SW480 (cell line): ENCODE measurements at regions not wholly inside any gene's neighbourhood (a gene's known extent, or its start where the extent isn't known, plus 50 kb on each side); places are given as distances from the start of the nearest gene placed in this dataset.

Source experiments
- DNase-seq: peaks from one replicate; pipeline ENCODE4 v3.0.0-alpha.2; 2016; ENCODE audit warnings: low spot score

DNA sequence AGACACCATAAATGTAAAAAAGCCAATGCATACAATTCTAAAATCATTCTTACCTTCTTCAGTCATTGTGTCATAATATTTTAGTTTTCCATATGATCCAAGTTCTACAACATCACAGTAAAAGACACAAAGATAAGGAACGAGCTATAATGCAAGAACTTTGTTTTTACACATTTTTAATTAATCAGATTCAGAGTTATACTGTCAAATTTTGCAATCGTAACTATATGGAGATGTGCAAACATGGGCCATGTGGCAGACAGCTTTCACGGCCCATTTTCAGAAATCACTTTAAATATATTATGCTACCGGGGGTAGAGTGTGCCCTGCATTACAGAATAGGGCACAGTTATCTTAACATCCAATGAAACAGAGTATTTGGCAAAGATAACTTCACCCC, 188.4 kb downstream of the ACER2 start:
- no peak for DNase-seq

DNA sequence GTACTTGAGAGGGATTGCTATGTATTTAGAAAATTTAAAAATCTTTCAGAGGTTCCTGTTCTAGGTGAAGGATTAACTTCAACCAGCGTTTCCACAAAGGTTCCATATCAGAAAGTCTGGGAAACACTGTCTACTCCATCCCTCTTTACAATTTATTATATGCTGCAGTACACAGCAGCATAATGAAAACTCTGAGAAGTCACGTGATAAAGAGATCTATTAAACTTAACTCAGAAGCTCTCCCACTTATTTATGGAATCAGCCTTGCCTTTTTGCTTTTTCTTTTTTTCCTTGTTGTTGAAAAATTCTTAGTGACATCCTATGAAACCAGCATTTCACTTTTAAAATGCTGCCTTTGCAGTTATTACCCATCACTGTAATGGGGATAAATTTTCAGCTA, 186.2 kb downstream of the ACER2 start:
- DNase-seq: no peak

DNA sequence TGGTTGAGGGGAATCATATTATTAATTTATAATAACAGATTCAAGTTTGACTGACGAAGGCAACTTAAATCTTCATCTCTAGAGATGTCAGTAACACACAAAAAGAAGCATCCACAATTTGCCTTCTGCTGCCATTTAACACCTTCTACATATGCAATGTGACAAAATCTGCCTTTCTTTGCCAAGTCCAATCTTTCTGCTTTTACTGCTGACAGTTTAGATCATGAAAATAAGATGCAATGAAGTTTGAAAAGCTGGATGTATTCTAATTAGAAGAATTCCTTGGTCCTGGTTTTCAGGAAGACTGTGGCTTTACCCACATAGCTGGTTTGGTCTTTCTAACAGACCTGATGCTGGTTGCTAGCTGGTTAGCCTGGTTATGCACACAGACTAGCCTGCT, 178.9 kb downstream of the ACER2 start:
- no peak for DNase-seq

DNA sequence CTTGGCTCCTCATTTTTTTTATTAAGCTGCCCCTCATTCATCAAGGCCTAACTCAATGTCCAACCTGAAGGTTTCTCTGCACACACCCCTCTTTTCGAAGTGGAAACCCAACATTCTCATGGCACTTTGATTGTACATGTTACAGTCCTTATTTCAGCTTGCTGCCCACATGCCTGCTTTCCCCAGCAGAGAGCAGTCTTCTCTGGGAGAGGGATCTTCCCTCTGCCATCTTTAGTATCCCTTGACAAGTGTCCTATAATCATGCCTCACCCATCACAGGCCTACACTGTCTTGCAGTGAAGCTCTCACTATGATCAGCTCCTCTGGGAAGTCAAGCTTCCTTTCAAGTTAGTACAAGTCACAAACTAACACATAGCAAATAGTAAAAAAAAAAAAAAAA, 175.1 kb downstream of the ACER2 start:
- no peak for DNase-seq

DNA sequence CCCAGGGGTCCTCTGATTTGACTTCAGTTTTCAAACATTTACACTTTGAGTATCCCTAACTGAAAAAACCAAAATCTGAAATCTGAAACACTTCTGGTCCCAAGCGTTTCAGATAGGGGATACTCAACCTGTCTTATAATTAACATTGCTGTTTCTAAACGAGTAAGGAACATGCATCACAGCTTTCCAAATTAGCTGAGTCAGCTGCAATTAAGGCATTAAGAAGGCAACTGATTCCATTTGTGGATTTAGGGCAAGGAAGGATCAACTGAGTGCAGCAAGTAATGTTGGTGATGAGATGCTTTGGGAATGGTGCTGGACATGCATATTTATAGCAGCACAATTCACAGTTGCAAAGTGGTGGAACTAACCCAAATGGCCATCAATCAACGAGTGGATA, 168.6 kb downstream of the ACER2 start:
- no peak for DNase-seq

DNA sequence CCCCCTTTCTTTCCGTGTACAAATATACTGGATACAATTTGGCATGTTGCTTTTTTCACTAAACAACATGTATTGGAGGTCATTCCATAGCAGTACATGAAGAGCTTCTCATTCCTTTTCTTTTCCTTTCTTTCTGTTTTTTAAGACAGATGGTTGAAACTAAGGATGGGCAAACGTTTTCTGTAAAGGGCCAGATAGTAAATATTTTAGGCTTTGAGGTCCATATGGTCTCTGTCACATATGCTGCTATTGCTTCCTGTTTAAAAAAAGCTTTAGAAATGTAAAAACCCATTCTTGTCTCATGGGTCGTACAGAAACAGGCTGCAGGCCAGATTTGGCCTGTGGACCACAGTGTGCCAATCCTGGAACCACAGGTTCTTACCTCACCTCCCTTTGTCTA, 160.1 kb downstream of the ACER2 start:
- DNase-seq: no peak

DNA sequence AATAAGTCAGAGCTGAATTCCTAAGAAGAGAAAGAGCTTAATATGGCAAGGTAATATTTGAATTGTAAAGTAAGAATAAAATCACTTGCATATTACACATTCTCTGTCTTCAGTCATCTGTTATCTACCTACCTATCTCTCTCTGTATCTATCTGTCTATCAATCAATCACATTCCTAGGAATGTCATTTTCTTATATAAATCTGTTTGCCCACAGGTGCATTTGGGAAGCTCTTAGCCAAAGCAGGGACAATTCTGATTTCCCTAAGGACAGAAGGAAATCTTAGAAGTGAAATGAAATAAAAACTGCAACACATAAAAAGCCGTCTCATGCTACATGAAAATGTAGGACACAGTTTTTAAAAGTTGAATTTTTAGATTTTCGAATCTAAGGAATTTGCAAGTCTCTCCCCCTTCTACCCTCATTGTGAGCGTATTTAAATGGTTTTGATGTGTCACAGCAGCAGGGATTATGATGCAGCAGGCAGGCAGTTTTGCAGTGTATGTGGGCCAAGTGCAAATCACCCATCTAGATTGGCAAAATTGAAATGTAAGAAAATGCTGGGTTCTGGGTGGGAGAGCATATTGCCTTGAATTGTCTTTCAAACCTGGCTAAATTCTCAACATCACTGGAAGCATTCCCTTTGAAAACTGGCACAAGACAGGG, 155.7 kb downstream of the ACER2 start:
- no peak for DNase-seq

DNA sequence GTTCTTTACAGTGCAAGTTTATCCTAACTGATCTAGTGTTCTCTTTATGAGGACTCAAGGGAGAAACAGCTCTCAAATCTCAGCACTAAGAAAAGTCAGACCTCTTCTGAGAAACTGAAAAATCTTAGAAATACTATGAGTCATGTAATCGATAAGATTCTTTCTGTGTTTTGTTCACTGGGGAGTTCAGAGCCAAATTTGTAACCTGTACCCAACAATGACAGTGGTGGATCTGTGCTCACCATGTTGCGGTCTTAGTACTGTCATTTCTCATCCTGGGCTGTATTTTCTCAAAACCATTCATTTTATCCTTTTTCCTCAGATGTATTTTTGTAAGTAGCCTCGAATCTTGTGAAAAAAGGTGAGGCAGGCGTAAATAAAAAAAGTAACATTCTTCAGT, 146.4 kb downstream of the ACER2 start:
- no peak for DNase-seq

DNA sequence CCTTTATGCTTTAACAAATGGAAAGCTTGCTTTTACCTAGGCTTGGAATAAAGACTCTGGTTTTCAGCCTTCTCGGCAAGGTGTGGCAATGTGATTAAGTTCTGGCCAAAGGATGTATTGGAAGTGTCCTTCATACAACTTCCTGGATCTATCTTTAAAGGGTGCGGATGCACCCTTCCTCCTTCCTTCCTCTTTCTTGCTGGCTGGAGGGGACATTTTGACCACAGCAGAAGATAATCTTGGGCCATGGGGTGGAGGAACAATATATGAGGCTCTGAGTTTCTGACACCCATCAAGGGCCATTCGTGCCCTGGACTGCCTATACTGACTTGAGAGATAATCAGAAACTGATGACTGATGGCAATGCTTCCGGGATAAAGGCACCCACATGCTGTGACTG, 145.7 kb downstream of the ACER2 start:
- no peak for DNase-seq

DNA sequence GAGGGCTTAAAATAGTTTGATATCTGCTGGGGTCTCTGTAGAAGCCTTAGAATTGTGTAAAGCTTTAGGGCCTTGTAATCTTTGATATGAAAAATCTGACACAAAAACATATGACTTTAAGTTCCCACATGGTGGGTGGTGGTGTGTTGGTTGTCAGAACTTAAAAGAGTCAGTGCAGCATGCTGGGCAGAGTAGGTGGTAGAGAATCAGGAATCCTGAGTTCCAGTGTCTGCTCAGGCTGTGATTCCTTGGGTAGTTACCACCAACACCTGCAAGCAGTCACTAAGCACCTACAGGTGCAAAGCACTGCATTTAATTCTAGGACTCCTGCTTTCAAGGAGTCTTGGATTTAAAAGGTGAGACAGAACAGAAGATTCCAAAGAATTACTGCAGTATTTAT, 144.6 kb downstream of the ACER2 start:
- no peak for DNase-seq

DNA sequence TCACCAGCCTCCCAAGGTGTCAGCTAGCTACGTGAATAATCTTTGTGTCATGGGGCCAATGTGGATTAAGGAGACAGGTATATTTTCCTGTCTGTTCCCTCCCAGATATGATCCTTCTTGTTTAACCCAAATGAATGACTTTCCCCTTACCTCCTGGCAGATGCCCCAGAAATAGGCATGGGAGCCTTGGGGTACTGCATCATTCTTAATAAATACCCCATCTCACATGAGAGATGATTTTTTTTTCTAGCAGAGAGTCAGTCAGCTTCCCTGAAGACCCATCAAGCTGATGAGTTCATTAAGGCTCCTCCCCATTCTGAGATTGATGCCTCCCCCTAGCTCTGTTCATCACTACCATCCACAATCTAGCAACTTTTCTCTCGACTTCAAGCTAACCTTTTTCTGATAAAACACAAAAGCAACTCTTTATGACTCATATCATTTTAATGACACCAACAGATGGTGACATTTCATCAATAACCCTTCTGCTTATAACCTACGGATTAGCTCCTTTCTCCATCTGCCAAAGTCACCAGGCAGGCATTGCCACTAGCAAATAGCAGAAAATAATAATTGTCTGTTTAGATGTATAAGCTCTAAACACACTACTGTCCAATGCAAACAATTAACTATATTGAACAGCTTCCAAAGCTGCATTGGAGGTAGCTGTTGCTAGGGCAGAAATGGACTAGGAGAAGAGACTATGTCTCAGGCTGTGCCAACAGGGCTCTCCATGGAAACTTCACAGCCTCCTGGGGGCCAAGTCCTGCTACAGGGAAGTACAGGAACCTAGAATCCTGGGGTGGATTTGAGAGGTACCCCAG, 143.7 kb downstream of the ACER2 start:
- no peak for DNase-seq

DNA sequence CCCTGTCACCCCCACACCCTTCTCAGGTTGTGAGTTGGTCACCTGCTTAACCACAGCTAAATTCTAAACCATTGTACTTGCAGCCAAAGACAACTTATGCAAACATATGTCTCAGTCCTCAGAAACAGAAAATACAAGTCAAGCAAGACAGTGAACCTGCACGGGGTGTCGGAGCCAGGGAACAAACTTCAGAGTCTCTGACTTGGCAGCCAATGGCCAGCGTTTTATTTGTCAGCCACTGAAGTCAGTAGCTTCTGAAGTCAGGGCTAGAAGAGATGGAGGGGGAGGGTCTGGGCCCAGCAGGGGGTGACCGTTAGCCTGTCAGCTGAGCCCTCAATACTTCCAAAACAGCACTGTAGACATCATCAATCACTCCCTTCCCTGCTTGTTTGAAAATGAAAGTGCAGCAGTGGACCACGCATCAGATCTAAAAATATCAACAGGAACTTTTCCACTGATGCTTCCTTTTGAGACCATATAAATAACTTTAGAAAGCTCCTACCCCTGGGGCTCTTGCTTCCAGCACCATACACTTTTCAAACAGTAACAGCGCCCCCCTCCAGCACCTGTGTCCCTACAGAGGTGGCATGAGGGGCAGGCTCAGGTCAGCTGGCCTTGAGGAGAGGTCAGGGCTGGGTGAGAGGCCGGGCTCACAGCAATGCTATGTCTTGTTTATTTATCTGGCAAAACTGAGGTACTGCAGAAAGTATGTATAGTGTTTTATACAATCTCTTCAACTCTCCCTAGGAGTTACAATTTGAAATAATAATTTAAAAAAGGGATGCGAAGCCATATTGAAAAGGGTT, 142.5 kb downstream of the ACER2 start:
- no peak for DNase-seq

DNA sequence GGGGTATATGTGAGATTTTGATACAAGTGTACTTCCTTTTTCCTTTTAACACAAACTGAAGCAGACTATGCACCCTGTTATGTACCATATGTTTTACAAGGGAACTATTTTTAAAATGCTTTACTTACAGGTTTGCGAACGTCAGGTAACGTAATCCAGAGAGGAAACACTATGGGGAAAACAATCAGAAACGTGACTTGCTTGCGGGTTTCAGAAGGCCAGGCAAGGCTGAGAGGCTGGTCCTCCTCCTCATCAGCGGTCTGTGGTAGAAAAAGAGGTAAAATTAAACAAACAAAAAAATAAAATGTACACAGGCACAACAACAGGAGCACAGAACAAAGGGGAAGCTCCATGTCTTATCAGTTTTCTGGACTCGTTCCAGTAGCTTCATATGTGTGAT, 141.2 kb downstream of the ACER2 start:
- no peak for DNase-seq

DNA sequence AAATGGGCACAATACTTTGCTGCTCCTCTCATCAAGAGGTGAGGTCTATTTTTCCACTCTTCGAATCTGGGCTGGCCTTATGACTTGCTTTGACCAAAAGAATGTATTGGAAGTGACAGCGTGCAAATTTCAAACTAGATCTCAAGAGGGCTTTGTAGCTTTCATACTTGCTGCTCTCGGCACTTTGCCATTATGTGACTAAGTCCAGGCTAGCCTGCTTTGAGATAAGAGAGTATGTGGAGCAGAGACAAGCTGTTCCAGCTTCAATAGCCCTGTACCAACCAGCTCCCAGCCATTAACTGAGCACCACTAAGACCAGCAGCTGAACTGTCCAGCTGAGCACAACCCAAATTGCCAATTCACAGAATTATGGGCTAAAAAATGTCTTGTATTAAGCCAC, 124.6 kb downstream of the ACER2 start:
- no peak for DNase-seq

DNA sequence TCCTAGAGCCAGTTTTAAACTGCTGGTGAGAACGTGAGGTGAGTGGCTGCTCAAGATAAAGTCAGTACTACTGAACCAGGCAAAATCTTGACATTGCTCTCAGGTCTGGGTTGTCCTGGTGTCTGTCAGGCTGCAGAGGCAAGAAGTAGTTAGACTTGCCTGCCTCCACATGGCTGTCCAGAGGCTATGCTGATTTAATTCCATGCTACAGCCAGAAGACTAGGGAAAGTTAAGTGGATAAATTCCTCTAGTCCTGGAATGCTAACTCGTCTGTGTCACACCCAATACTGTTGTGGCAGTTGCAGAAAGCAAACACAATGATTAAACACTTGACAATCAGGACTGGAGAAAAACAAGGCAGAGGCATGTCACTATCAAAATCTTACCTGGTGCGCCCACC, 118.9 kb downstream of the ACER2 start:
- no peak for DNase-seq

DNA sequence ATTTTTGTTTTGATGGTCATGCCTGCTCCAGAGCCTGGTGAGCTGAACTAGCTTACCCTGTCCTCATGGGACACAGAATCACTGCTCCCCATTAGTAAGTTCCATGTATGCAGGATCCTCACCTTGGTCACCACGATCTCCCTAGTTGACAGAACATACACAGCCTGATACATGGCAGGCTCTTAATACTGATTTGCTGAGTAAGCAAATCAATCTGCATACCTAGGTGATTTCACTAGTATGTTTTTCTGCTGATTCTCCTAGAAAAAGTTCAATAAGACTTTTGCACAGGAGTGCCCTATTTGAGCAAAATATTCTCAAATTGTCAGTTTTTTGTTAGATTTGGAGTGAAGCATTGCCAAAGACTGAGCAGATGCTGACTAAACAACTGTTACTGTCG, 113.7 kb downstream of the ACER2 start:
- no peak for DNase-seq

DNA sequence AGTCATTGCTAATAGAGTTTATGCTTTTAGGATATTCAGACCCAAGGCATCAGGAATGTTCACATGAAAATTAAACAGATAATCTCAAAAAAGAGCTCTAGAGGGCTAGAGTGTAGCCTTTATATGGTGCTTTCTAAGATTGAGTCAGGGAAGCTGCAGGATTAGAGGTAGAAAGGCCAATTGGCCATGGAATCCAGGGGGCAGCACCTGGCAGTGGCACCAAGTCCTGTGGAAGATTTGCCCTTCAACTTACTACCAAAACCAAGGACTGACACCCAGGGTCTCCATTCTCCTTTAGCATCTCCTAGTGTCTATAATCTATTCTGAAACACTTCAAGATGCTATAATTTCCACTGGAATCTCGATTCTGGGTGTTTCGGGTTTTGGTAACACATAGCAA, 112.4 kb downstream of the ACER2 start:
- DNase-seq: no peak

DNA sequence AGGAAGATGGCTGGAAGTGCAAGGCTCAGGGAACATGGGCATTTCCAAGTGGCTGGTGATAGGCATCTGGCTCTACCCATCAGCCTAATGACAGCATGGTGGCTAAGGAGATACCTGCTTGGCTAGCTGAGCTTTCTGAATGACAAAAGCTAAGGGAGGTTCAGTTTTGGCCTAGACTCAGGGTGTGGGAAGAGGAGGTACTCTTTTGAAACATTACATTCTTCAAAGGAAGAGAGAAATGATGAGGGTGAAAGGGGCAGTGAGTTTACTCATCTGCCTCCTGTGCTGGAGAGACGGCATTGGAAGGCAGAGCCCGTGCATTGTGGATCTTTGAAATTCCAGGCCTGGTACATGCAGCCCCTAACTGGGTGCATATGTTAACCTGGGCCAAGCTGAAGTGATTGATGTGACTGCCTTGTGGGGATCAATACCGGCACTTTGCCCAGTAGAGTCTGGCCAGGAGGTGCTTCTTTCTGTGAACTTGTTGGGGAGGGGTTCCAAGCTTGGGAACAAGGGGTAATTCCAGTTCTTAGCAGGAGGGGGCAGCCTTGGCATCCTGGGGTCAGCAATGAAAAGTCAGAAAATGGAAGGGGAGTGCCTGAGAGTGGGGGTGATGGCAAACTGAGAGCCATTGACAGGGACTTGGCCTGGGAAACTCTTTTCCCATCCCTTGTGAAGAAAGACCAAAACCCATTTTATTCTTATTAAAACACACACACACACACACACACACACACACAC, 108.6 kb downstream of the ACER2 start:
- DNase-seq: no peak

DNA sequence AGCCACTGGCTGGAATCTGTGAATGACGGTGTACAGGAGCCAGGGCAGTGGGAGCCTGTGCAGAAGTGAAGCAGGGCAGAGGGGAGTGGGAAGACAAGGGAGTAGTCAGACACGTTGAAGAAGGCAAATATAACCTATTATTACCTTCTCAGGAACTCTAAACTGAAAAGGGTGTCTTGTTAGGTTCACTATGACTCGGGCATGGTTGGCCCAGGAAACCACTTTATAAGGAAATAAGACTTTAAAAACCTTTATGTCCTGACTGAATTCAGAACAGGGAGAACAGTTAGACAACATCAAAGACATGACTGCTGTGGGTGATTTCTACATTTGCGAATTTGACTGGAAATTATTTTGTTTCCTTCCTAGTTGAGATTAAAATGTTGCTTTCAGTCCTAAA, 107.5 kb downstream of the ACER2 start:
- DNase-seq: no peak

DNA sequence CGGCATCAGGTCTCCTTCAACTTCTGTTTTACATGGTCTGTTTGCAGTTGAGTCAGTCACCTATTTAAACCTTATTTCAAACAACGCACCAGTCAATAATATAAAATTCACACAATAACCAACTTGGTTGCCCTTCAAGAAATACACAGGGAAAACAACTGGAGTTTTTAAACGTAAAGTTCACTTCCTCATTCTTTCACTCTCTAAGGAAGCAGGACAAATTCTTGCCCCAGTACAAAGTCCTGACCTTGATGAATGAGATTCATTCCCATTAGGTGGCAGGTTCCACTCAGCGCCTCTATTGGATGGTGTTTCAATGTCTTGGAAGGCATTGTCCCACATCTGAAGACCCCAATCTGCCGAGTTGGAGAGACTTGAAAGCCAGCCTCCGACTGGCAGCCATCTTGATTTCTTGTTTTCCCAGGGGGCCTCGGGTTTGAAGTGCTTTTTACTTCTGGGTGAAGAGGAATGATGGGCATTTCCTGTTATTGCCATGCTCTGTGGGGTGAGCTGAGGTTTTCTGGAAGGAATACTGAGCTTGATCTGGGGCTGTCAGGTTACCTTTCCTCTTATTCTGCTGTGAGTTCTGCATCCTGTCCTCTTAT, 105.0 kb downstream of the ACER2 start:
- DNase-seq: no peak

DNA sequence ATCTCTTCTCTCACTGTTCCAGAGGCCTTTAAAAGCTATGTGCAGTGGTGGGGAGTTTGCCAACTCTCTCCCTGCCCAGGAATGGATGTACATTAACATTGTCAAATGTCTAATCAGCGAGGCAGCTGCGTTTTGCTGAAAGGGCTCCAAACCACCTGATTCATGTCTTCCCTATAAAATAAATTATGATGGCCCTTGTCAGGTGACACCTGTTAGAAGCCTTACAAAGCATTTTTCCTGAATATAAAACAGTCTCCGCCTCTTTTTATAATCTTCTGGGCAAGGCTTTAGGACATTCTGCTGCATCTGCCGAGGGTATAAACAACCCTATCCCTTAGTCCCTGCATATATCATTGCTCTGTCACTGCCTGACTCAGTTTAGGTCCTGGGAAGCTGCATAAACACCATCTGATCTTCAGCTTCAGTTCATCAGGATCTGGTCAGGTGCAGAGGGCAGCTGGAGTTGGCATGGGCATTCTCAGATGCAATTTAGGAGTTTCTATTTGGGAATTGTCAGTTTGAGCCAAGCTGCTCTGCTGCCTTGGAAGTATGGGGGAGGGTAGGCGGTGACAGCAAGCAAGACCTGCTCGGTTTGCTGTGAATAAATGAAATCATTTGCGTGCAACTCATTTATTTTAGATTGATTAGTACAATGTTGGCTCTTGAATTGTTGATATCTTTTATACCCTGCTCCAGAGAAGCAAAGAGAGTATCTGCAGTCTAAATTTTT, 103.5 kb downstream of the ACER2 start:
- no peak for DNase-seq
